Sigmoid colon (tissue), 4 donors: ENCODE measurements at regions not wholly inside any gene's neighbourhood (a gene's known extent, or its start where the extent isn't known, plus 50 kb on each side); places are given as distances from the start of the nearest gene placed in this dataset.

Experiments used
- EP300 ChIP-seq, 4 donors: sonication (generic); formaldehyde crosslinking; IDR thresholded peaks; one replicate each; pipeline ENCODE4 v1.6.1; 2017; ENCODE audit warnings: antibody characterized with exemption in 4 of 4
- POLR2A ChIP-seq, 2 donors: fragments of 450-650 bp; IDR thresholded peaks; one replicate each; pipeline ENCODE4 v1.6.1; 2016; ENCODE audit warnings: antibody characterized with exemption in 2 of 2, mild to moderate bottlenecking in 2 of 2, moderate library complexity in 2 of 2
- POLR2AphosphoS5 ChIP-seq, 4 donors: sonication (generic); formaldehyde crosslinking; IDR thresholded peaks; one replicate each; pipeline ENCODE4 v1.6.1; 2017; ENCODE audit warnings: antibody characterized with exemption in 4 of 4
- TF ChIP-seq, protein P1 (sequence below), 4 experiments: fragments of 450-650 bp in 3 of 4; fragments of 200-600 bp in 1 of 4; IDR thresholded peaks; one replicate each; pipeline ENCODE4 v1.5.1; 2016 to 2019; ENCODE audit warnings: antibody characterized with exemption in 4 of 4, mild to moderate bottlenecking in 3 of 4, moderate library complexity in 2 of 4

DNA sequence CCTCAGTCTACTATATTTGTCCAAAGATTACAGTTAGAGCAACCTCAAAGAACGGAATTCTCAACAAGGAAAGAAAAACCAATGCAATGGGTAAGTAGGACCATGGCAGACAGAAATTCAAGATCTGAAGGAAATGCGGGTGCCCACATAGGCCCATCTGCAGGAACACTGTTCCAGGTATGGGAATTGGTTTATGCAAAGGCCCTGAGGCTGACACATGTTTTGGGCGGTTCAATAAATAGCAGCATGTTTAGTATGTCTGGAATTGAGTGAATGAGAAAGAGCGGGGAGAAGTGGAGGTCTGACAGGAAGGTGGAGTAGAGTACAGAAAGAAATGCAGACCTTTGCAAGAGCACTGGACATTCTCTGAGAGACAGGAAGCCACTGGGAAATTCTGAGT is 164.7 kb upstream of the KLF12 start:
- TF ChIP-seq POLR2A (IDR thresholded peaks at IDR 0.05) (no peak), EP300 (IDR thresholded peaks at IDR 0.05) (no peak), POLR2AphosphoS5 (IDR thresholded peaks at IDR 0.05) (no peak)
- TF ChIP-seq, protein P1, sequence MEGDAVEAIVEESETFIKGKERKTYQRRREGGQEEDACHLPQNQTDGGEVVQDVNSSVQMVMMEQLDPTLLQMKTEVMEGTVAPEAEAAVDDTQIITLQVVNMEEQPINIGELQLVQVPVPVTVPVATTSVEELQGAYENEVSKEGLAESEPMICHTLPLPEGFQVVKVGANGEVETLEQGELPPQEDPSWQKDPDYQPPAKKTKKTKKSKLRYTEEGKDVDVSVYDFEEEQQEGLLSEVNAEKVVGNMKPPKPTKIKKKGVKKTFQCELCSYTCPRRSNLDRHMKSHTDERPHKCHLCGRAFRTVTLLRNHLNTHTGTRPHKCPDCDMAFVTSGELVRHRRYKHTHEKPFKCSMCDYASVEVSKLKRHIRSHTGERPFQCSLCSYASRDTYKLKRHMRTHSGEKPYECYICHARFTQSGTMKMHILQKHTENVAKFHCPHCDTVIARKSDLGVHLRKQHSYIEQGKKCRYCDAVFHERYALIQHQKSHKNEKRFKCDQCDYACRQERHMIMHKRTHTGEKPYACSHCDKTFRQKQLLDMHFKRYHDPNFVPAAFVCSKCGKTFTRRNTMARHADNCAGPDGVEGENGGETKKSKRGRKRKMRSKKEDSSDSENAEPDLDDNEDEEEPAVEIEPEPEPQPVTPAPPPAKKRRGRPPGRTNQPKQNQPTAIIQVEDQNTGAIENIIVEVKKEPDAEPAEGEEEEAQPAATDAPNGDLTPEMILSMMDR (IDR thresholded peaks at IDR 0.05): no peak
